SW 1271 (cell line): ENCODE measurements at regions not wholly inside any gene's neighbourhood (a gene's known extent, or its start where the extent isn't known, plus 50 kb on each side); places are given as distances from the start of the nearest gene placed in this dataset.
"Not testable (repeated sequence)": the region's sequence is repeated elsewhere in the genome, so short reads cannot be mapped to it uniquely, and the experiment has no call there.

Experiments
- DNase-seq, 2 experiments: peaks; one replicate each; lab custom pipeline; 2025; lab: John Stamatoyannopoulos, UW

GRCh38 chr2:40579247-40579646 lies 127.4 kb upstream of the SLC8A1 start:
- DNase-seq = no peak

GRCh38 chr2:40584432-40584831 lies 132.5 kb upstream of the SLC8A1 start:
- no peak for DNase-seq

GRCh38 chr2:40591774-40592173 lies 139.9 kb upstream of the SLC8A1 start:
- DNase-seq = no peak

GRCh38 chr2:40592218-40592617 lies 140.3 kb upstream of the SLC8A1 start:
- DNase-seq = no peak

GRCh38 chr2:40606862-40607261 lies 155.0 kb upstream of the SLC8A1 start:
- no peak for DNase-seq

- DNase-seq = no peak
Measured at GRCh38 chr2:40611196-40611595, 159.3 kb upstream of the SLC8A1 start.

GRCh38 chr2:40625849-40626248 lies 174.0 kb upstream of the SLC8A1 start:
- DNase-seq = no peak

GRCh38 chr2:40628556-40628955 lies 176.7 kb upstream of the SLC8A1 start:
- no peak for DNase-seq

GRCh38 chr2:40629768-40630434 lies 178.0 kb upstream of the SLC8A1 start:
- DNase-seq = no peak

GRCh38 chr2:40639320-40639719 lies 187.4 kb upstream of the SLC8A1 start:
- no peak for DNase-seq

GRCh38 chr2:40642237-40642636 lies 190.3 kb upstream of the SLC8A1 start:
- no peak for DNase-seq

GRCh38 chr2:40642726-40643125 lies 190.8 kb upstream of the SLC8A1 start:
- DNase-seq = no peak

- DNase-seq = no peak
Measured at GRCh38 chr2:40646642-40647041, 194.8 kb upstream of the SLC8A1 start.

- no peak for DNase-seq
Measured at GRCh38 chr2:40652155-40652554, 200.3 kb upstream of the SLC8A1 start.

GRCh38 chr2:40653829-40654228 lies 201.9 kb upstream of the SLC8A1 start:
- DNase-seq = peak; percentile 15 to 26

GRCh38 chr2:40654346-40654745 lies 202.5 kb upstream of the SLC8A1 start:
- no peak for DNase-seq

- no peak for DNase-seq
Measured at GRCh38 chr2:40658941-40659340, 207.1 kb upstream of the SLC8A1 start.

GRCh38 chr2:40665493-40666232 lies 213.8 kb upstream of the SLC8A1 start:
- DNase-seq = no peak

- DNase-seq = no peak
Measured at GRCh38 chr2:40666398-40666797, 214.5 kb upstream of the SLC8A1 start.

GRCh38 chr2:40668425-40668824 lies 216.5 kb upstream of the SLC8A1 start:
- no peak for DNase-seq

GRCh38 chr2:40676134-40676790 lies 224.4 kb upstream of the SLC8A1 start:
- DNase-seq = not testable (repeated sequence)

GRCh38 chr2:40680547-40680946 lies 228.7 kb upstream of the SLC8A1 start:
- no peak for DNase-seq

GRCh38 chr2:40690036-40690435 lies 238.1 kb upstream of the SLC8A1 start:
- DNase-seq = no peak
